ENCODE measurements at regions not wholly inside any gene's neighbourhood (a gene's known extent, or its start where the extent isn't known, plus 50 kb on each side); places are given as distances from the start of the nearest gene placed in this dataset.

DNA sequence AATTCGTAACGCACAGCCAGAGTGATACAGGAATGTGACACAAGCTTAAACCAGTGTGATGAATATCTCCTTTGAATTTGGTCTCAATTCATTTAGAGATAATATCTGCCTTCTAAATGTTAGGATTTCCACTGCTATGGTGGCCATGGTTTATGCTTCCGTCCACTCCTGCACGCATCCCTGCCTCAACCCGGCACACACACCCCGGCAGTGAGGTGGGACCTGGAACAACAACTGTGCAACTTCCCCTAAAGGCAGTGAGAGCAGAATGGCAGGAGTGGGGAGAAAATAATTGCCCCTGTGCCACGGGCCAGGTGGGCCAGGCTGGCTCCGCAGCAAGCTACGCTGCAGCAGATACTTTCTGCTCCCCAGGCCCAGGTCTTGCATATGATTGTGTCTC lies 72.6 kb upstream of the CPEB4 start:
- peaks cover 4% of the 10 kb centered on the region for H3K9me3 ChIP-seq (ENCODE audit: control insufficient read depth, insufficient read depth, low read length)
- no peaks in the 10 kb centered on the region for H3K79me1 ChIP-seq (ENCODE audit: low read depth in 1 of 2, low read length in 2 of 2)
- H3K23ac ChIP-seq (ENCODE audit: low read depth, low read length), result no peak overlapping the region
- H3K4ac ChIP-seq (ENCODE audit: low read depth, low read length), result no peak overlapping the region
- TF ChIP-seq BHLHE40 (IDR thresholded peaks at IDR 0.05; ENCODE audit: low read depth, low read length) (no peak), USF2 (IDR thresholded peaks at IDR 0.05; ENCODE audit: low read depth, low read length) (no peak), CEBPB (IDR thresholded peaks at IDR 0.05; ENCODE audit: low read depth, low read length) (no peak), SMC3 (IDR thresholded peaks at IDR 0.05; ENCODE audit: low read depth, low read length) (no peak), MXI1 (IDR thresholded peaks at IDR 0.05; ENCODE audit: borderline replicate concordance, low read depth, low read length) (no peak)
- no peak overlapping the region for H4K8ac ChIP-seq (ENCODE audit: low read depth in 2 of 2, low read length in 2 of 2)
- no peak overlapping the region for H2BK15ac ChIP-seq (ENCODE audit: low read depth, low read length)
- no peak overlapping the region for H3K4me2 ChIP-seq (ENCODE audit: low read depth, low read length)
- DNase-seq (no peak), ATAC-seq (ENCODE audit: low read depth) (no peak)
- H2BK5ac ChIP-seq (ENCODE audit: low read depth, low read length, poor library complexity, severe bottlenecking), result no peak overlapping the region
- in situ Hi-C loops (cut with MboI; ENCODE audit: low sequenced_read_pairs) (no loop called here), dilution Hi-C loops (cut with HindIII; ENCODE audit: low sequenced_read_pairs, unreplicated experiment) (no loop called here), intact Hi-C loops (cut with micrococcal nuclease) (no loop called here)
- H3K56ac ChIP-seq (ENCODE audit: extremely low read depth, insufficient read depth, low read length), result no peak overlapping the region
- H3K4me3 ChIP-seq (ENCODE audit: insufficient read depth, low read depth, low read length), result no peak overlapping the region
- no CpG with 5 or more reads among the region's 9 CpGs for WGBS, 2 experiments (ENCODE audit: extremely low coverage in 2 of 2, insufficient read length in 1 of 2)
- no peak overlapping the region for H2BK120ac ChIP-seq (ENCODE audit: low read depth, low read length)
- H4K91ac ChIP-seq (ENCODE audit: insufficient read depth, low read depth, low read length), result no peak overlapping the region
- H3K27ac ChIP-seq (ENCODE audit: insufficient read depth, low read length), result no peak overlapping the region
- BruUV-seq (replicated peaks), result no TSS peak
- no peak overlapping the region for H2AK5ac ChIP-seq (ENCODE audit: low read depth, low read length)
- H3K9me1 ChIP-seq (ENCODE audit: insufficient read depth, low read length), result no peaks in the 10 kb centered on the region
- ChIA-PET CTCF (no interaction called here), POLR2A (ENCODE audit: unreplicated experiment) (no interaction called here)
- no peak overlapping the region for H3K9ac ChIP-seq (ENCODE audit: low read depth, low read length)
- no peak overlapping the region for H2BK20ac ChIP-seq (ENCODE audit: low read depth, low read length)
- no peaks in the 10 kb centered on the region; the same call in 1 of the 2 replicates for H3K27me3 ChIP-seq (ENCODE audit: control insufficient read depth, insufficient read depth, low read length)
- no peaks in the 10 kb centered on the region for H4K20me1 ChIP-seq (ENCODE audit: insufficient read depth, low read length)
- H2AK9ac ChIP-seq (replicated peaks; ENCODE audit: low read depth, low read length, poor library complexity), result no peak overlapping the region
- H3K36me3 ChIP-seq (ENCODE audit: control insufficient read depth, insufficient read depth, low read length), result no peaks in the 10 kb centered on the region
- H2AFZ ChIP-seq (replicated peaks; ENCODE audit: low read length, poor library complexity), result peak overlapping the region; percentile 23
- no peak overlapping the region for H3K14ac ChIP-seq (replicated peaks; ENCODE audit: low read depth, low read length)
- H3K18ac ChIP-seq (ENCODE audit: low read depth, low read length), result no peak overlapping the region
- H4K5ac ChIP-seq (ENCODE audit: low read depth, low read length), result no peak overlapping the region
- H3K4me1 ChIP-seq (ENCODE audit: control insufficient read depth, insufficient read depth, low read length), result no peaks in the 10 kb centered on the region
